ENCODE measurements at regions not wholly inside any gene's neighbourhood (a gene's known extent, or its start where the extent isn't known, plus 50 kb on each side); places are given as distances from the start of the nearest gene placed in this dataset.

DNA sequence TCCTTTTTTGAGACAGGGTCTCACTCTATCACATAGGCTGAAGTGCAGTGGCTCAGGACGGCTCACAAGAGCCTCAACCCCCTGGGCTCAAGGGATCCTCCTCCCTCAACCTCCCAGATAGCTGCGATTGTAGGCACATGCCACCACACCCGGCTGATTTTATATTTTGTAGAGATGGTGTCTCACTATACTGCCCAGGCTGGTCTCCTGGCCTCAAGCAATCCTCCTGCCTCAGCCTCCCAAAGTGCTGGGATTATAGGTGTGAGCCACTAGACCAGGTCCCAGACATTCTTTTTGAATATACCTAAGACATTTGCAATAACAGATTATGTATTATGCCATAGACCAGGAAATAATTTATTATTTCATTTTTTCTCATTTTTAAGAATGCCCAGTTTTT, 58.3 kb upstream of the CDYL start:
- H3K36me3 Mint-ChIP-seq: no peaks in the 10 kb centered on the region
- no peak overlapping the region for H3K27ac ChIP-seq (ENCODE audit: low read length)
- no peak overlapping the region for H3K4me3 ChIP-seq (ENCODE audit: low read length)
- 100% methylated on average over 1 of the region's 3 CpGs for WGBS (ENCODE audit: insufficient coverage)
- TF ChIP-seq CTCF (IDR thresholded peaks at IDR 0.05): no peak
- no peak for ATAC-seq
- no peaks in the 10 kb centered on the region for H3K36me3 ChIP-seq (ENCODE audit: control insufficient read depth, insufficient read depth, low read length)
- no peak for DNase-seq
- H3K27ac Mint-ChIP-seq: no peak overlapping the region
- H3K4me3 Mint-ChIP-seq: no peak overlapping the region
- H3K27me3 Mint-ChIP-seq (ENCODE audit: low read depth in 2 of 2): peaks cover 0 to 7% of the 10 kb centered on the region in 2 donors
- intact Hi-C loops (cut with micrococcal nuclease): no loop called here
- no peaks in the 10 kb centered on the region for H3K9me3 ChIP-seq (ENCODE audit: control insufficient read depth, insufficient read depth, low read length)
- H3K9me3 Mint-ChIP-seq: no peaks in the 10 kb centered on the region
- no peaks in the 10 kb centered on the region for H3K27me3 ChIP-seq (ENCODE audit: control insufficient read depth, insufficient read depth, low read length)
- peaks cover 9 to 19% of the 10 kb centered on the region in 2 donors for H3K4me1 Mint-ChIP-seq
- no peaks in the 10 kb centered on the region for H3K4me1 ChIP-seq (ENCODE audit: control insufficient read depth, insufficient read depth, low read length)

GRCh38 chr6:4717124-4717523, 59.1 kb upstream of the CDYL start:
- Histone ChIP-seq H3K36me3 (ENCODE audit: control insufficient read depth, insufficient read depth, low read length) (no peaks in the 10 kb centered on the region), H3K27ac (ENCODE audit: low read length) (no peak overlapping the region), H3K27me3 (ENCODE audit: control insufficient read depth, insufficient read depth, low read length) (no peaks in the 10 kb centered on the region), H3K9me3 (ENCODE audit: control insufficient read depth, insufficient read depth, low read length) (no peaks in the 10 kb centered on the region), H3K4me3 (ENCODE audit: low read length) (no peak overlapping the region), H3K4me1 (ENCODE audit: control insufficient read depth, insufficient read depth, low read length) (no peaks in the 10 kb centered on the region)
- no peaks in the 10 kb centered on the region for H3K36me3 Mint-ChIP-seq
- TF ChIP-seq CTCF (IDR thresholded peaks at IDR 0.05): no peak
- H3K27ac Mint-ChIP-seq: no peak overlapping the region
- no peaks in the 10 kb centered on the region for H3K9me3 Mint-ChIP-seq
- intact Hi-C loops (cut with micrococcal nuclease): no loop called here
- ATAC-seq: no peak
- peaks cover 9 to 19% of the 10 kb centered on the region in 2 donors for H3K4me1 Mint-ChIP-seq
- H3K4me3 Mint-ChIP-seq: no peak overlapping the region
- no peak for DNase-seq
- peaks cover 0 to 7% of the 10 kb centered on the region in 2 donors for H3K27me3 Mint-ChIP-seq (ENCODE audit: low read depth in 2 of 2)
- 91% methylated on average over 4 of the region's 4 CpGs for WGBS (ENCODE audit: insufficient coverage)

DNA sequence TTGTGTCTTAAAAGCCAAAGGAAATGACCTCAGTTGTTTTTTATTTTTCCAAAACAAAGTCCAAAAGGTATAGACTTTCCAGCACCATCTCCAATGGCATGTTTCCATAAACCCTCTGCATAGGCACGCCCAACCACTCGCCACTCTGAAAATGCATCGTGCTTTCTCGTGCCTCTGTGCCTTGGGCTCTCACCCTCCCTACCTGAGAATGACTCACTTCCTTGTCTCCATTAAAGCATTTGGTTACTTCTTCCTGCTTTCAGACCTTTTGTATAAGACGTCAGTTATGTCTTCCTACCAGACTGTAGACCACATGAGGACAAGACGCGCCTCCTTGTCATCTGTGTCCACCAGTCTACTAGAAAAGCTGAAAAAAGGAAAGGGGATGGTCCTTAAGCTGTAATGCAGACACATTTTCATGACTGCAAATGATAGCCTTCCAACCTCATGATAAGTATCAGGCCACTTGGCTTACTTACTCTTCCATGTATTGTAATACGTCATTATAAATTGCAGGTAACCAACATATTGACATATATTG, 61.2 kb upstream of the CDYL start:
- peaks cover 9 to 19% of the 10 kb centered on the region in 2 donors for H3K4me1 Mint-ChIP-seq
- H3K27me3 Mint-ChIP-seq (ENCODE audit: low read depth in 2 of 2): peaks cover 3 to 12% of the 10 kb centered on the region in 2 donors
- ATAC-seq (peak in 2 of 3 donors; percentile 42 to 61), DNase-seq (no peak)
- no peaks in the 10 kb centered on the region for H3K27me3 ChIP-seq (ENCODE audit: control insufficient read depth, insufficient read depth, low read length)
- no peak overlapping the region for H3K4me3 ChIP-seq (ENCODE audit: low read length)
- H3K4me3 Mint-ChIP-seq: no peak overlapping the region
- WGBS (ENCODE audit: insufficient coverage): 69% methylated on average over 7 of the region's 8 CpGs
- no peak for TF ChIP-seq CTCF (IDR thresholded peaks at IDR 0.05)
- no peaks in the 10 kb centered on the region for H3K36me3 ChIP-seq (ENCODE audit: control insufficient read depth, insufficient read depth, low read length)
- H3K9me3 Mint-ChIP-seq: no peaks in the 10 kb centered on the region
- H3K27ac ChIP-seq (ENCODE audit: low read length): no peak overlapping the region
- H3K36me3 Mint-ChIP-seq: no peaks in the 10 kb centered on the region
- intact Hi-C loops (cut with micrococcal nuclease): no loop called here
- no peaks in the 10 kb centered on the region for H3K4me1 ChIP-seq (ENCODE audit: control insufficient read depth, insufficient read depth, low read length)
- H3K27ac Mint-ChIP-seq: peak overlapping the region in 1 of 2 donors; percentile 48
- H3K9me3 ChIP-seq (ENCODE audit: control insufficient read depth, insufficient read depth, low read length): no peaks in the 10 kb centered on the region

DNA sequence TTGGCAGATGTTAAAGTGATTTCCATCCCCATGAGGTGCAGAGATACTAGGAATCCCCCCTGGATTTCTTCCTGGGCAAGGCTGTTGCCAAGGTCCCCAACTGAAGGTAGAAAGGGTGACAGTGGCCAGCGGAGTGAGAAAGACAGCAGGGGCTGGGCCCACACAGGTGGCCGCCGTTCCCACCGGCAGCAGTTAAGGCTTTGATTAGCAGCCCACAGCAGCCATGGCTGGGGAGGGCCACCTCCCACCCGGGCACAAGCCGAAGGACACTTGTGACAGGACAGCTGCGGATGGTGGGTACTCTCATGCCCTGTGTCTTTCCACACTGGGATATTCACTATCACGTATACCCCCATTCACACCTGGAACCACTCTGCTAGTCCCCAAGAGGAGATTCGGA, 63.9 kb upstream of the CDYL start:
- DNase-seq: no peak
- no peaks in the 10 kb centered on the region for H3K9me3 Mint-ChIP-seq
- peaks cover 6 to 7% of the 10 kb centered on the region in 2 donors for H3K27me3 Mint-ChIP-seq (ENCODE audit: low read depth in 2 of 2)
- 96% methylated on average over 9 of the region's 9 CpGs for WGBS (ENCODE audit: insufficient coverage)
- no peak overlapping the region for H3K27ac ChIP-seq (ENCODE audit: low read length)
- no peaks in the 10 kb centered on the region for H3K36me3 Mint-ChIP-seq
- no peak for TF ChIP-seq CTCF (IDR thresholded peaks at IDR 0.05)
- no peaks in the 10 kb centered on the region for H3K9me3 ChIP-seq (ENCODE audit: control insufficient read depth, insufficient read depth, low read length)
- H3K4me1 ChIP-seq (ENCODE audit: control insufficient read depth, insufficient read depth, low read length): no peaks in the 10 kb centered on the region
- H3K36me3 ChIP-seq (ENCODE audit: control insufficient read depth, insufficient read depth, low read length): no peaks in the 10 kb centered on the region
- no peak overlapping the region for H3K4me3 Mint-ChIP-seq
- no peak overlapping the region for H3K27ac Mint-ChIP-seq
- peaks cover 9 to 19% of the 10 kb centered on the region in 2 donors for H3K4me1 Mint-ChIP-seq
- ATAC-seq: no peak
- H3K27me3 ChIP-seq (ENCODE audit: control insufficient read depth, insufficient read depth, low read length): no peaks in the 10 kb centered on the region
- intact Hi-C loops (cut with micrococcal nuclease): no loop called here
- no peak overlapping the region for H3K4me3 ChIP-seq (ENCODE audit: low read length)
